Cardiac fibroblast (primary cell): ENCODE measurements at regions not wholly inside any gene's neighbourhood (a gene's known extent, or its start where the extent isn't known, plus 50 kb on each side); places are given as distances from the start of the nearest gene placed in this dataset.

Experiments
- DNase-seq, 2 donors: peaks; one replicate each; pipeline versions ENCODE4 v3.0.0 to v3.0.0-alpha.2; 2010; ENCODE audit warnings: low read depth in 2 of 2
- H3K4me3 ChIP-seq, 2 donors: replicated peaks in 1 of 2; 1 replicate in 1 of 2; 2 replicates in 1 of 2; pipeline ENCODE4 v1.5.1; 2011; ENCODE audit warnings: low read depth in 2 of 2, low read length in 2 of 2, mild to moderate bottlenecking in 2 of 2, moderate library complexity in 1 of 2
- TF ChIP-seq, protein P1 (sequence below): IDR thresholded peaks from one replicate; pipeline ENCODE4 v1.5.1; 2011; ENCODE audit warnings: low read depth, mild to moderate bottlenecking, low read length, inconsistent platforms

DNA sequence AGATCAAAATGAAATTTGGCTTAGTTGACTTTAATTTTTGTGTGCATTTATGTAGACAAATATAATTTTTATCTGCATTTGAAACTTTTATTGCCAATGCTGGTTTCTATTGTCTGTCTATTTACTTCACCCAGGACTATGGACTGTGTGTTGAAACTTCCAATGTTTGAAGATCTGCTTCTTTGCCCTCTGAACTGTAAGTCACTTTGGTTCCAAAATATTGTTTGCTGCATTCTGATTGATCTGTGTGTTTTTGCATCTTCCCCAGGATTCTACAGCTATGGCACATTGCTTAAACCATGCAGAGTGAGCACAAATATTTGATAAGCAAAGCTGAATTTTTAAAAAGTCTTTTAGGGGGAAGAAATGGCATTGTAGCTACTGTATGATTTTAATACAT is 131.0 kb upstream of the SOX5 start:
- no peak overlapping the region for H3K4me3 ChIP-seq
- TF ChIP-seq, protein P1, sequence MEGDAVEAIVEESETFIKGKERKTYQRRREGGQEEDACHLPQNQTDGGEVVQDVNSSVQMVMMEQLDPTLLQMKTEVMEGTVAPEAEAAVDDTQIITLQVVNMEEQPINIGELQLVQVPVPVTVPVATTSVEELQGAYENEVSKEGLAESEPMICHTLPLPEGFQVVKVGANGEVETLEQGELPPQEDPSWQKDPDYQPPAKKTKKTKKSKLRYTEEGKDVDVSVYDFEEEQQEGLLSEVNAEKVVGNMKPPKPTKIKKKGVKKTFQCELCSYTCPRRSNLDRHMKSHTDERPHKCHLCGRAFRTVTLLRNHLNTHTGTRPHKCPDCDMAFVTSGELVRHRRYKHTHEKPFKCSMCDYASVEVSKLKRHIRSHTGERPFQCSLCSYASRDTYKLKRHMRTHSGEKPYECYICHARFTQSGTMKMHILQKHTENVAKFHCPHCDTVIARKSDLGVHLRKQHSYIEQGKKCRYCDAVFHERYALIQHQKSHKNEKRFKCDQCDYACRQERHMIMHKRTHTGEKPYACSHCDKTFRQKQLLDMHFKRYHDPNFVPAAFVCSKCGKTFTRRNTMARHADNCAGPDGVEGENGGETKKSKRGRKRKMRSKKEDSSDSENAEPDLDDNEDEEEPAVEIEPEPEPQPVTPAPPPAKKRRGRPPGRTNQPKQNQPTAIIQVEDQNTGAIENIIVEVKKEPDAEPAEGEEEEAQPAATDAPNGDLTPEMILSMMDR: no peak
- no peak for DNase-seq

- no peak for DNase-seq
- TF ChIP-seq, protein P1: no peak
- H3K4me3 ChIP-seq: no peak overlapping the region
Observed at GRCh38 chr12:24079083-24079482, 129.6 kb upstream of the SOX5 start.

- H3K4me3 ChIP-seq: no peak overlapping the region
- DNase-seq: peak in 1 of 2 donors; percentile 5
- TF ChIP-seq, protein P1: no peak
Observed at GRCh38 chr12:24078318-24078765, 128.9 kb upstream of the SOX5 start.

- TF ChIP-seq, protein P1: no peak
- no peak overlapping the region for H3K4me3 ChIP-seq
- DNase-seq: no peak
Observed at GRCh38 chr12:24077161-24077560, 127.7 kb upstream of the SOX5 start.

DNA sequence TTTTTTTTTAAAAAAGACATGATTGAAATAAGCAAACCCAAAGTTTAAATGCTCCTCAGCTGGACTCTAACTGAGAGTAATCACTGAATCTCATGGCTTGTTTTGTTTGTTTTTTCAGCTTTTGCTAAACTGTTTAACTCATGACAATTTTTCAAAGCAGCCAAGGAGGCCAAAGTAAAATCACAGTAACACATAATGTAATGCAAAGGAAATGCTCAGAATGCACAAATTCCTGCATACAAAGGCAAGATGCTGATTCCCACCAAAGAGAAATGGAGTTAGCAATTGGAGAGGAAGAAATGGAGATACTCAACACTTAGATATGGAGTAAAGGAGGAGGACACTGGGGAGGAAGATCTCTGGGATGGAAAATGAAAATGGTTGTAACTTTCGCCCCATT is 126.2 kb upstream of the SOX5 start:
- H3K4me3 ChIP-seq: no peak overlapping the region
- TF ChIP-seq, protein P1: no peak
- DNase-seq: no peak

DNA sequence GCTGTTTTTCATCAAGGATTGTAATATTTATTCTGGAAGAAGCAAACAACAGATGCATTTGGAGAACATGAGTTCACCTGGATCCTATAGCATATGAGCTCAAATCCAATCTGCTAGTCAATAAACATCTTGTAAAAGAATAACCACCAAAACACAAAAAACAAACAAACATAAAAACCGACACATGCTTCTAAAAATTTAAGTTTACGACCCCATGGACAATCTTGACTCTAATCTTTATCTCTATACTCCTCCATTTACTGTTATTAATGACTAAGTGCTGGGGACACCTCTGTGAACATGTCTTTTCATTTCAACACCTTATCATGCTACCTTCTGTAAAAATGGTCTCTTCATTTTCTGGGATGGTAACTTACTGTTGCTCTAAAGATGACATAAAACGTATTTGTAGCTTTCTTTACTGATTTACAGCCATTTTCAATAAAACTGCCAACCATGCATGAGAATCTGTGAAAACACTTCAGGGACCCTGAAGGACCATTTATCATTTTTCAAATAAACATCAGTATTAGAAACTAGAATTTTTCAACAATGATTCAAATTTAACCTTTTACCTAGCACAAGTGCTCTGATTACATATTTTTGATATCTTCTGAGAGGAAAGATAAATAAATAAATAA is 123.8 kb upstream of the SOX5 start:
- H3K4me3 ChIP-seq: no peak overlapping the region
- TF ChIP-seq, protein P1: no peak
- DNase-seq: no peak

DNA sequence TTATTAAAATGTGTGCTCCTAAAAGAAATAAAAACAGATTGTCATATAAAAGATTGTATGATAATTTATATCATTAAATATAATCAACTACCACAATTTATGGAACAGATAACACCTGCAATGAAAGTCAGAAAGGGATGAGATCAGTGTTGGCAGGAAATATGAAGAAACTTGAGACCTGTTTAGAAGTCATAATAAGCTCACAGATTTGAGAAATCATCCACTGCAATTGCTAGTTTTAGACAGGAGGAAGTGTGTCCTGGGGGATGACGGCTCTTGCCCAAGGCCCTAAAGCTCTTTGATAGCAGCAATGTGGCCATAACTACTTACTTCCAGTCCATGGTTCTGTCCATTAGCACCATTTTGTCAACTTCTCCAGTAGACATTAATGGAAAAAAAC is 122.8 kb upstream of the SOX5 start:
- no peak overlapping the region for H3K4me3 ChIP-seq
- TF ChIP-seq, protein P1: no peak
- no peak for DNase-seq
